NCI-H345 (cell line): ENCODE measurements at regions not wholly inside any gene's neighbourhood (a gene's known extent, or its start where the extent isn't known, plus 50 kb on each side); places are given as distances from the start of the nearest gene placed in this dataset.

ENCODE experiments used
- DNase-seq: peaks from one replicate; lab custom pipeline; 2025; lab: John Stamatoyannopoulos, UW

DNA sequence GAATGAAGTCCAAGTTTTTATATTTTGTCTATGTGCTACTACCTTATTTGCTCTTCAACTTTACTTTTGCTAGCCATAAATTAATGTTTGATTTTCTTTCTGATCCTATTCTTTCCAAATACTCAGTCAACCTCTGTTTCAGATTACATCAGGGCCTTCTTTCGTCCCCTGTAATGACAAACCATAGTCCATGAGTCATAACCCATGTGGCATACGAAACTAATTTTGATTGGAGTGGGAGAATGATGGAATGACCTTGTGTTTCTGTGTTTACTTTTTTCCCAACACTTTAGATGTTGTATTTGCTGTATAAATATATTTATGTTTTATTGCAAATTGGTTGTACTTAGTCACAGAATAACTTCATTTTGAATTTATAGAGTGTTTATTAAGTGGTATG, 1043.1 kb downstream of the DTWD2 start:
- DNase-seq = no peak

DNA sequence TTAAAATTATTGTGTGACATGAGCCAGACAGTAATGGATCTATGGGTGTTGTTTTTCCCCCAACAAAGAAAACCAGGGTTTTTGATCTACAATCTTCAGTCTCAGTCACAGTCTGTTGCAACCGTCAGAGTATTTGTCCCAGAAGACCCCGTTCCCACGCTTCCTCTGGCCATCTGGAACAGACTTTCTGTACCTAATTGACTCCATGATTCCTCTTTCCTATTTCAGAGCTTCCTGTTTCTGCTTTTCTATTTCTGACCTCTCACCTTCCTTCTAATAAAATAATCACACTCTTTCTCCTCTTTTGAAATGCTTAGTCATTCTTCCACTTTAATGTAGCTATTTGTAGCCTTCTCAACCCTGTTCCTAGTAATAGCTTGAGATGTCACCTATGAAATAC, 1044.8 kb downstream of the DTWD2 start:
- no peak for DNase-seq

DNA sequence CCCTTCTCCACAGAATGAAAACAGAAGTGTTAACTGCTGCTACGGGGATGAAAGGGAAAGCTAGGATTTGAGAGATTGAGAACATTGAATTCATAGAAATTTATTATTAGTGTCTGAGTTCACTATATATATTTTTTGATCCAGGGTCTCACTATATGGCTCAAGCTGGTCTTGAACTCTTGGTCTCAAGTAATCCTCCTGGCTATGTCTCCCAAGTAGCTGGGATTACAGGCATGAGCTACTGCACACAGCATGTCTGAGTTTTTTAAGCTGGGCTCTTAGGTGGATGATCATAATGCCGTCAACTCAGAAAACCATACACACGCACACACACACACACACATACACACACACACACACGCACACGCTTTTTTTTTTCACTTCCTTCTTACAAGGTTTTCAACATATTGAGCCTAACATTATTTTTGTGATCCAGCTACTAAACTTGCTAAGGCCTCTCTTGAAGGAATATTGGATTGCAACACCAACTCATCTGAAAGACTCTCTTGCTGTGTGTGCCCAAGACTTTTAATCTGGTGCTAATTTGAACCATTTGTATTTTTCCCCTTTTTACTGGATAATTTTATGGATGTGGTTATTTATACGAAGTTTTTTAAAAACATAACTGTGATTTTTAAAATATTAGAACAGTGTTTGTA, 1045.4 kb downstream of the DTWD2 start:
- no peak for DNase-seq

DNA sequence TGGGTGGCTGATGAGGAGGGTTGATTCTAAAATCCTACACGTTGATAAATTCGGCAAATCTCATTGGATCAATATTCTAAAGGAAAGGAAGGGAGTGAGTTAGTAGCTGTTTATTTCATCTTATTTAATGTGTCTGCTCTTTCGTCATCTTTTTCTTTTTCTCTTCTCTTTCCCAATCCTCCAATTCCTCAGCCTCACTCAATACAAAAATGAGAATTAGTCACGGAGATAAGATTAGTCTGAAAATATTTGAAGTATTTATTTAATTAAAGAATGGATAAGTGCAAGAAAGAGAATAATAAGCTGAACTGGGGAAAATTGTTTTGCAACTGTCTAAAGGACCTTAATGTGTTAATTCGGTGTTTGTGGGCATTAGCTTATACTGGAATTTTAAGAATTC, 1095.1 kb downstream of the DTWD2 start:
- no peak for DNase-seq

DNA sequence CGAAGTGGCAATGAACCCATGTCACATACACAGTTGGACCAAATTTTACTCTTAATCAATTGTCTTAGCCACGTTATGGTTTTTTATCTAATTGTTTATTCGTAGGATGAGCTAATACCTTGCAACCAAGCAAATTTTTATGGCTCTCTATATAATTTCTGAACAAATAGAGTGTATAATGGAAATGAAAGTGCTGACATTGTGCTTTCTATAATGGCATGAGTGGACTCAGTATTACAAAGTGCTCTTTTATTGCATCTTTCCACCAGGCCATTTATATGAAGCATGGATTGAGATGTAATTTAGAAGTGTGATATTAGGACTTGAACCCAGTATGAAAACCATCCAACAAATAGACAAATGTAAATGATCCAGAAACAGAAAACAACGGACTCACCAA, 1096.0 kb downstream of the DTWD2 start:
- no peak for DNase-seq

DNA sequence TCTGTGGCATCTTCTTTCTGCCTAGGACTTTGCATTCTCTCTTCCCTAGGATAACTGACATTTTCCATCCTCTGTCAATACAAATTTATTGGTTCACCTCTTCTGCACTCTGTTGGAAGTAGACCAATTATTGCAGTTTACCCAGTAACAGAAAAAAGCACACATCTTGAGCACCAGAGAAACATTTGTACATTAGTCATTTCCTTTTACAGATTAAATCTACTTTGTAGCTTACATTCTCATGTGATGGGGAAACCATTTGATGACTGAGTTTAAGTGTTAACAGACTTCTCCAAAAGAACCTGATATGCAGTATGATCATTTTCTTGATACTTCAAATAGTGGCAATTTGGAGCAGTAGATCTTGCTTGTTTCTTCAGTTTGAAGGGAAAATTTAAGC, 1098.8 kb downstream of the DTWD2 start:
- no peak for DNase-seq

DNA sequence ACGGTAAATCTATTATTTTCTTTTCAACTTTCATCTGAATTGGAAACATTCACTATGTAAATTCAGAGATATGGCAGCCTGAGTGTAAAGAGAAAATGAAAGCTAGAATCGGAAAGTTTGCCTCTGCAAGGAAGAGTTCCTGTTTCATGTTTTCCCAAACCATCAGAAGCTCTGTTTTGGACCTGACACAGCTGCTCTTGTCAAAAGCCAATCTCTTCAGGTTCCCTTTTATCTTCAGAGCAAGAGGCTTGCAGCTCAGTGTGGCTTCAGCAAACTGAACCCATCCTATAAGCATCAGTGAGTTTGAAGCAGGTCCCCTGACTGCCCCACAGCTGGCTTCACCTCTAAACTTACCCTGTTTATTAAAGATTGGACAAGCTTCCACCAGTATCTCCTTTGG, 1099.7 kb downstream of the DTWD2 start:
- DNase-seq = no peak

DNA sequence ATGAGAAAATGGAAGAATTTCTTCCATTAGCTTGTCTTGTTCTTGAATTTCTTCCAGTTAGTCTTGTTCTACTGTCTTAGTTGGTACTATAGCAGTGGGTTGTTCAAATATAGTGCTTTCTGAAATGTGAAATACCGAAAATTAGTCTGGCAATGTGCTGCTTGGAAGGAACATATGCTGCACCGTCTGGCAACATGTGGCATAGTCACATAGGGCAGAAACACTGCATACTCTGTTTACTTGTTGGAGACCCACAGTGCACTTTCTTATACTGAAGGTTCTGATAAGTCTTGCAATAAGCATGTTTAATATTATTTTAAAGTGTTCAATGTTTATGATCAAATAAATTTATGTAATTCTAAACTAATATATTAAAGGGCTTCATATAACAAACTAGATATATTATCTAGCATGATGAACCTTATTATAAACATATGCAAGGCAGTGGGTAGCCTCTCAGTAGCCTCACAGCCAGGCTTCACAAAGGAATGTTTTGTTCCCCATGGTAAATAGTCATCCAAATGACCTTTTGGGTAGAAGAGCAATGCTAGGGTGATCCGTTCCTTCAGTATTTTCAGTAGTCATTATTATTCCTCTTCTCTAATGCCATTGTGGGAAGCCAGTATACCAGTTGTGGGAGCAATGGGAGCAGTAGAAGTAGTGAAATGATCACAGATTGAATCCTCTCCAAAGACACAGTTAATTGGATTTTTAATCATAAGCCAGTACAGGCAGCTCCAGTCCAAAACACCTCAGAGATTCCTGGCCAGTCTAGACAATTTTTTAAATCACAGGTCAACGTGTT, 1106.7 kb downstream of the DTWD2 start:
- DNase-seq = no peak

DNA sequence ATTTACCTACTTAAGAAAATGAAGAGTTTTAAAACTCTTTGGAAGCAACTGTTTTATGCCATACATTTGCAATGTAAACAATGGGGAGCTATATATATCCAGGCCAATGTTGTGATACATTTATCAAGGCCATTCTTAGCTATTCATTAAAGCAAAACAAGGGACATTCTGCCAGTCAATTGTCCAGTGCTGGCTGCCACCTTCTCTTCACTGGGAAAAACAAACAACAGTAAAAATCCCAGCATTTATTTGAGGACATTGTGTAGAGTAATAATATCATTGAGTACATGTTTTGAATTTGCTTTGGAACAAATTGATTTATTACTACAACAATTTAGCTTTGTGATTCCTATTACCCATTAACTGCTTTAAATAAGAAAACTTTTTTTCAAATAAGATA, 1107.4 kb downstream of the DTWD2 start:
- DNase-seq = no peak

DNA sequence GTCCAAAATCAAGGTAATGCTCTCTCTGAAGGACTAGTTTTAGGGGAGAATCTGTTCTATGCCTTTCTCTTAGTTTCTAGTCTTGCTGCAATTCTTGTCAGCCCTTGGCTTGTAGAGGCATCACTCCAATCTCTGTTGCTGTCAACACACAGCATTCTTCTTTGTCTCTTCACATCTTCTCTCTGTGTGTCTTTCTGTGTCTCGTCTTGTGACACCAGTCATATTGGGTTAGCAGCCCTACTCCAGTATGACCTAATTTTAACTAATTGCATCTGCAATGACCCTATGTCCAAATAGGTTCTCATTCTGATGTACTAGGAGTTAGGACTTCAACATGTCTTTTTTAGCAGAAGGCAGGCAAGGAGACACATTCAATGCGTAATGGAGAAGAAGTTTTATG, 1110.6 kb downstream of the DTWD2 start:
- DNase-seq = no peak

DNA sequence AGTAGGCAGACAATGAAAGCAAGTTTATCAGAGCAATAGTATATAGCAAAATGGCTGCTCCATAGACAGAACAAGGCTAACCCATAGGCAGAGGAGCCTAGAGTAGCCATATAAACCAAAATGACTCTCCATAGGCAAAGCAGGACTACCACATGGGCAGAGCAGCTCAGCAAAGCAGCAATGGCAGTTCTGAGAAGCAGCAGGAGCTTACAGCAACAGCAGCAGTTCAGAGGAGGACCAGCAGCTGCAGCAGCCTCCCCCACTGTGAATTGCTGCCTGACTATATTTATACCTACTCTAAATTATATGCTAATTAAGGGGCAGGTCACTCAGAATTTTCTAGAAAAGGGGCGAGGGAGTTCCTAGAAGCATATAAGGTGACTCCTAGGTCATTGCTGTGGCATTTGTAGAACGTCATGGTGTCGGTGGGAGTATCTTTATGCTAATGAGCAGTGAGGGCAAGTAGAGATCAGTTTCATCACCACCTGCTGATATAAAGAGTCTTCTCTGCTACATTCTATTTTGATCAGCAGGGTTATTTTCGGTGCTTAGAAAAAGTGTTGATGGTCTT, 1115.5 kb downstream of the DTWD2 start:
- DNase-seq = no peak

DNA sequence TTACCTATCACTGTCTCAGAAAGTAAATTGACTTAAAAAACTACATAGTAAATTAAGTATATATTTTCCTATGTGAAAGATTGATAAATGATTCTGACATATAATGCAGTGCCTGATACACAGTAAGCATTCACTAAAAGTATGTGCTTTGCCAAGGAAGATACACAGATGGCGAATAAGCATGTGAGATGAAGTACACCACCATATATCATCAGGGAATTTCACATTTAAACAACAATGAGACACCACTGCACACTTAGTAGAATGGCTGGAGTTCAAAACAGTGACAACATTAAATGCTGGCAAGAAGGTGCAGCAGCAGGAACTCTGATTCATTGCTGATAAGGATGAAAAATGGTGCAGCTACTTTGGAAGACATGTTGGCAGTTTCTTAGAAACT, 1118.8 kb downstream of the DTWD2 start:
- DNase-seq = no peak

DNA sequence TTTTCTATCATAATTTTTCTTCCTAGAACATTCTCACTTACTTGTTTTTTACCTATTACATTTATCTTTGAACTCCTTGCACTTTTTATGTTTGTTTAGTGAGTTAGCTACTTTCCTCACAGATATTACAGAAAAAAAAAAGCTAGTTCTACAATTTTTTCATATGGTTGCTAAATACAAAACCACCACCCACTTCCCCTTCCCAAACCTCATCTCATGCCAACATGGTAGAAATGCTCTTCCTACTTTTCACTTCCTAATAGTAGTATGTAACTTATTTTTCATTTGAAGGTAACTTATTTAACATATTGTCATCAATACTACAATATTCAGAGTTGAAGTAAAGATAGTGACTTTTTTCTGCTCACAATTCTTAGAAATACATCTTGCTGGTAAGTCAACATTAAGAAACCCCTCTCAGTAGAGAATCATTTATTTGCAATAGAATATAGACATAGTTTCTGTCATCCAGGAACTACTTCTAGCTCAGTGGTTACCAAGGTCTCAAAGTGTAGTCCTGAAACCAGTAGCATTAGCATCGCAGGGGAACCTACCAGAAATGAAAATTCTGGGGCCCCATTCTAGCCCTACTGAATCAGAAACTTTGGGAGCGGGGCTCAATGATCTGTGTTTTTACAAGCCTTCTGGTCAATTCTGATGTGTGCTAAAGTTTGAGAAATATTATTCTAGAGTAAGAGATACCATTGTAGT, 1124.6 kb downstream of the DTWD2 start:
- DNase-seq = no peak

DNA sequence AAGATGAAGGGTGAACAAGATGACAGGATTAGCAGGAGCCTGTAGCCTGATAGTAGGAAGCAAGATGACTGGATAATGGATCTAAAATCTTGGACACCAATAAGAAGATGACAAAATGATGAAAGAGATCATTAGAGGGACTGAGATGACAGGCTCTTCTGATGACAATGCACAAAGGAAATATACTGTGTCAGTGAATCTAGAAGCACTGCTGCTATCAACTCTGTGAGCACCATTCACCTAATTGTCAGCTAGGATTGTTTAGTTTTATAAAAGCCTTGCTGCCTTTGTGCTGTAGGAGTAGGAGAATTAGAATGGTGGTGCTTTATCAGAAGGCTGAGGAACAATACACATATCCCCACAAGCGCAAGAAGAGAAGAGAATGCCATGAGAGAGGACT, 1127.8 kb downstream of the DTWD2 start:
- no peak for DNase-seq

DNA sequence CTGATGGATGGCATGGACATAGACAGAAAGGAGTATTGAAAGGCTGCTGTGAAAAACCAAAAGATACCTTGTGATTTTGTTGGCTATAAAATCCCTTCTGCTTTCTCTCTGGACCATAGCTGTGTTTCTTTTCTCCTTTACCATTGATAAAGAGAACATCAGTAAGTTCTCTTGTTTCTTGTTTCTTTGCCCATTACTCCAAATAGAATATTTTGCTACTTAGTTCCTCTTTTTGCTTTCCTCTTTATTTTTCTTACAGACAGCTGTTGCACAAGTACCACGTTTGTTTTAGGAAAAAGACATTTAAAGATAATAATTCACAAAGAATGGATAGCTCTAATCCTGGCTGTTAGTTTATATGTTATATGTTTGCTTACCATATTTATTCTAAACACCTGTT, 1129.2 kb downstream of the DTWD2 start:
- no peak for DNase-seq

DNA sequence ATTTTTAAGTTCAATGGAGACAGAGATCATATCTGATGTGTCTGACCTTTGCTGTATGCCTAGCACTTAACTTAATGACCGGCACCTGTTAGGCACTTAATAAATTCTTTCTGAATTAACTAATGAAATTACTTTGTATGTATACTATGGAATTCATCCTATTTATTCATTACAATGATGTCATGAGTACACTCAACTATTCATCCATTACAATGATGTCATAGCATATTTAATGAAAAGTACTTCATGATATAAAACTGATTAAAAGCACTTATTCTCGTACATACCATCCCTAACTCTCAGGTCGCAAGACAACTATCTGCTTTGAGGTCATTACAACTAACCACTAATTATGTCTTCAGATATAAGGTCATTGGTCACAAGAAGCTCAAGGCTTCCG, 1131.6 kb downstream of the DTWD2 start:
- DNase-seq = no peak

DNA sequence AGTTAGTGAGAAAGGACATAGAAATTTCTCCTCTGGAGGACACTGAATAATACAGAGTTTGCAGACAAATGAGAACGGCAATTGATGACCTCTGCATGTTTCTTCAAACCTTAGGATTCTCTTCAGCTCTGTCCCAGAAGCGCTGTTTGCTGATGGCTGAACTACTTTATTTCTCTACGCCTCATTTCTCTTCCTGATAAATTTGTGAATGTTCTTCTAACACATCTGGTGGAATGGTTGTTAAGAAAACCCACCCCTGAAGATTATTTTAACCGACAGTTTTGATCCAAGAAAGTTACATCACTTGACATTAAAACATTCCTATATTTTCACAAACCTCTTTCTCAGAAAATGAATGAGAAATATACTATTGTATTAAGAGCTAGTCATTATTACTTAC, 1150.6 kb downstream of the DTWD2 start:
- DNase-seq = no peak

DNA sequence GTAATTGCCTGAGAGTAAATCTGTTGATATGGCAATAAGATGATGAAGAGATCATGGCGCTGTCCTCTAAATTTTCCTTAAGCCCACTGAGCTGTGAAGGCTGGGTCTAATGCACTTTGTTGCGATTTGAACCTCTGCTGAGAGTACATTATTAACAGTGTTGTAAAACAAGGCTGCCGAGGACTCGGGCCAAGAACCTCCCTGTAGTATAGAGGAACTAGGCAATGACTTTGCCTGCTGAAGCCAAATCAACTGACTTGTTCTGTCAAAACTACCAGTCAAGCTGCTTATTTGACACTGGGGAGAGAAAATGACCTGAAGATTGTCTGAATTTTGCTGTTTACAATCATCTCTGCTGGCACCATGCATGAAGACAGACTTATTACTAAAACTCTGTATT, 1154.7 kb downstream of the DTWD2 start:
- DNase-seq = no peak

DNA sequence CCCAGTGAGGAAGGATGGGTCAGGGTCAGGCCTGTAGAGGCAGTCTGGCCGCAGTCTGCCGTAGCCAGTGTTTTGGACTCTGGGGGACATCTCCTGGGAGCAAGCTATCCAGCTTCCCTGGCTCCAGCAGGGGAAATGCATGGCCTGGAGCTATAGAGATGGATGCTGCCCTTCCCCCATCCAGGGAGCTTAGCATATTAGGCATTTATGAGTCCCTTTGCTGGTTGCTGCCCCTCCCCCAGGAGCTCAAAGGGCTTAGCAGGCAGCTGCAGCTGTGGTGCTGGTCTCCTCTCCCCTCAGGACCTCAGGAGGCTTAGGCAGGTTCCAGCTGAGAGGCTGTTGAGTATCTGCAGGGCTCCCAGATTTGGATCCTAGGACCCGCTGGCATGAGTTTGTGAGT, 1158.7 kb downstream of the DTWD2 start:
- no peak for DNase-seq

DNA sequence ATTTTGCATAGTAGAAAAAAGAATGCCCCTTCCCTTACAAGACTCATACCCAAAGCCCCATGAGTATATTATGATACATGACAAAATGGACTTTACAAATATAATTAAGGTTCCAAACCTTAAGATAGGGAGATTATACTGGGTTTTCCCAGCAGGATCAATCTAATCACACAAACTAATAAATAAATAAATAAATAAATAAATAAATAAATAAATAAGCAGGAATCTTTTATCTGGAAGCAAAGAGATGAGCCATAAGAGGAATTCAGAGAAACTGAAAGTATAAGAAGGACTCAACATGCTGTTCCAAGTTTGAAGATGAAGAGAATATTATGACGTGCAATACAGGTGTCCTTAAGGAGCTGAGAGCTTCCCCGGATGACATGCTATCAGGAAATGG, 1174.5 kb downstream of the DTWD2 start:
- DNase-seq = no peak

DNA sequence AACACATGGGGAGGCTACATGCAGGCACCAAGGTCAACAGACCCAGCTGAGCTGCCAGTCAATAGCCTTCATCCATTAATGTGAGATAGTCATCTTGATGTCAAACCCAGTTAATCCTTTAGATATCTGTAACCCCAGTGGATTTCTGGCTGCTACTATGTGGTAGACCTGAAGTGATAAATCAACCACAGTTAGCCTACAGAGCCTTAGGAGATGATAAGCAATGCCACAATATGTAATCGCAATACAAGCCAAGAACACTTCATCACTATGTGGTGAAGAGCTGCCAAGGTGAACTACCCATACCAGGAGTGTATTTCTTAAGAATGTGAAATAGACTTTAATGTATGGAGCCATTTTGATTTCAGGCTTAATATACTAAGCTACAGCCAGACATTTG, 1175.5 kb downstream of the DTWD2 start:
- no peak for DNase-seq

DNA sequence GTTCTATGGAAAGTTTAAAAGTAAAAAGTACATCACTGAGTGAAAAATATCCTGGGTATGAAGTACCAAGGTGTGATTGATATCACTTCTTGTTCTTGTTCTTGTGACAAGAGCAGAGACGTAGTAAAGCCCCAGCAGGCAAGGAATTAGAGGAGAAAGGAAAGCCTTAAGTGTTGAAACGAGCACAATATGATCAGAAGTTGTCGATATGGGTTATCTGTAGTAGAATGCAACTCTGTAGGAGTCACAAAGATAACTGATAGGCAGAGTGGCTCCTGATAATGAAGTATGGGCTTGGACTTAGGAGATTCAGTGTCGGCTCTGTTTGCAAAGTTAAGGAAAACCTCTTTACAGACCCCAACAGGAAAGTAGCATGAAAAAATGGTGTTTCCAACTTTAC, 1179.1 kb downstream of the DTWD2 start:
- DNase-seq = no peak

DNA sequence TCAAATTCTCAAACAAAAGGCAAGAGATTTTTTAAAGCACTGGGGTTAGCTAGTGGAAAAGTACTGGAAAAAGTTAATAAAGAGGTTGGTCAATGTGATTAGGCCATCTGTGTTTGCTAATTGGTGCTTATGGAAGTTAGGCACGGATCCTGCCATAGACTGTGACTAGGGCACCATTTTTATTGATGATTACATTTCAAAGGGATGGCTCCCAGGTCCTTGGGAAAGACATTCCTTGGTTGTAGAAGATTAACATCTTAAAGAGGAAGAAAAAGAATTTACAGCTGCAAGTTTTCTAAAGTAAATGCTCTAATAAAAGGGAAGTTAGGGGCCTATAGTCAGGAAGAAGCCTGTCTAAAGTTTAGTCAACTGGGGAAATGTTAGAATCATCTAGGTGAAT, 1183.3 kb downstream of the DTWD2 start:
- no peak for DNase-seq
